Erythroblast (primary cell): ENCODE measurements at regions not wholly inside any gene's neighbourhood (a gene's known extent, or its start where the extent isn't known, plus 50 kb on each side); places are given as distances from the start of the nearest gene placed in this dataset.

Experiments used
- GATA1 ChIP-seq: IDR thresholded peaks from 2 replicates; pipeline ENCODE4 v1.6.1; 2011; ENCODE audit warnings: low read depth, mild to moderate bottlenecking, control low read depth, low read length, moderate library complexity
- POLR2A ChIP-seq: IDR thresholded peaks from 2 replicates; pipeline ENCODE4 v1.6.1; 2011; ENCODE audit warnings: mild to moderate bottlenecking, low read length

DNA sequence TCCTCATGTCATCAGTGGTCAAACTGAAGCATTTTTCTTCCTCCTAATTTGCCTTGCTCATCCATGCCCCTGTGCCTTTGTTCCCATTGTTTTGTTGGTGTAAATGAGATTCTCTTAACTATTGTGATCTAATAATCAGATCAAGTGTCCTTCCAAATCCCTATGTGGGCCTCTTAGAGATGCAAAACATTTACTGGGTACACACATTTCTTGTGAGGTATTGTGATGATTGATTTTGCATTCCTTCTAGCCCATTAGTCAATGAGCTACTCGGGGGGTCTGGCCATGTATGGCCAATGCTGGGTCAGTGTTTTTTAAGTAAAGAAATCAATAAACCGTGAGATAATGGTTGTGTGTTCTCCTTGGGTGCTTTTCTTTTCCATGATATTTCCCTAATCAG is 580.4 kb downstream of the VGLL3 start:
- TF ChIP-seq POLR2A, result no peak
- no peak for TF ChIP-seq GATA1
